Upper lobe of right lung (tissue), 1 donor: ENCODE measurements at regions not wholly inside any gene's neighbourhood (a gene's known extent, or its start where the extent isn't known, plus 50 kb on each side); places are given as distances from the start of the nearest gene placed in this dataset.

Source experiments
- ATAC-seq: fragments of 200-7000 bp; cut with Tn5 transposase; one replicate; pipeline ENCODE4 v1.9.1; 2020; ENCODE audit warnings: mild to moderate bottlenecking, moderate library complexity
- DNase-seq: peaks from one replicate; pipeline ENCODE4 v3.0.0-alpha.2; 2020
- H3K27ac ChIP-seq: fragments of 200-600 bp; one replicate; pipeline ENCODE4 v1.8.0; 2022
- H3K27me3 ChIP-seq: fragments of 200-600 bp; one replicate; pipeline ENCODE4 v1.8.0; 2022; ENCODE audit warnings: mild to moderate bottlenecking
- H3K36me3 ChIP-seq: fragments of 200-600 bp; one replicate; pipeline ENCODE4 v1.8.0; 2022
- H3K4me1 ChIP-seq: fragments of 200-600 bp; one replicate; pipeline ENCODE4 v1.8.0; 2022
- H3K4me3 ChIP-seq: fragments of 200-600 bp; one replicate; pipeline ENCODE4 v1.8.0; 2022; ENCODE audit warnings: mild to moderate bottlenecking
- H3K9me3 ChIP-seq: fragments of 200-600 bp; one replicate; pipeline ENCODE4 v1.8.0; 2022
- CTCF ChIP-seq: fragments of 200-600 bp; IDR thresholded peaks from one replicate; pipeline ENCODE4 v1.8.0; 2022; ENCODE audit warnings: antibody characterized with exemption
- intact Hi-C: fragments of 100-400 bp; cut with DNase I; formaldehyde crosslinking; loops from one replicate; pipeline ENCODE4 v1.11.0; 2022
- donor health status: DM: no; HTN: yes; CAD: no; lungs with severe emphysema.

- Histone ChIP-seq H3K4me1 (no peaks in the 10 kb centered on the region), H3K4me3 (no peak overlapping the region), H3K9me3 (no peaks in the 10 kb centered on the region), H3K27ac (no peak overlapping the region), H3K36me3 (no peaks in the 10 kb centered on the region), H3K27me3 (no peaks in the 10 kb centered on the region)
- TF ChIP-seq CTCF = no peak
- ATAC-seq (no peak), DNase-seq (no peak)
- intact Hi-C loops = no loop called here
These were observed 136.5 kb downstream of the TDRD15 start for GRCh38 chr2:21260311-21260710.

- H3K4me1 ChIP-seq = no peaks in the 10 kb centered on the region
- no peak overlapping the region for H3K27ac ChIP-seq
- H3K27me3 ChIP-seq = no peaks in the 10 kb centered on the region
- ATAC-seq = no peak
- intact Hi-C loops = no loop called here
- no peak for DNase-seq
- H3K4me3 ChIP-seq = no peak overlapping the region
- no peaks in the 10 kb centered on the region for H3K36me3 ChIP-seq
- no peak for TF ChIP-seq CTCF
- no peaks in the 10 kb centered on the region for H3K9me3 ChIP-seq
These were observed 137.8 kb downstream of the TDRD15 start for GRCh38 chr2:21261591-21261990.

DNA sequence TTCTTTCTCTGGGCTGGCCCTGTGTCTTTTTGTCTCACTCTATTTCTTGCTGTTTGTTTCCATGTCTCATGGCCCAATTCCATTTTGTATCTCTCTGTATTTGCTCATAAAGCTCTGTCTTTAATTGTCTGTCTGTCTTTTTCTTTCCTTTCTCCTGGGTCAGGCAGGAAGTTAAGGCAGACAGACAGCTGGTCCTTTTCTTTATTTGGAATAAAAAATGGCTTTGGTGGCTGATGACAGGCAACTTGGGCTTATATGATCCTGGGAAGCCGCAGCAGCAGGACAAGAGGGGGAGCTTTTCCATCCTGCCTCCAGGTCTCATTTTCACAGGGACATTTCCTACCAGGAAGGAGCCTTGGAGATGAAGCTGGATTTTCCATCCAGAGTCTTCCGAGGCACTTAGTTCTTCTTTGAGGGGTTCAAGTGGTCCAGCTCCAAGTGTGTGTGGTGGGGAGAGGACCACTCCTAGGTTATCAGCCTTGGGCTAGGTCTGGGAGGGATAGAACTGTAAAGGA lies 138.7 kb downstream of the TDRD15 start:
- intact Hi-C loops = no loop called here
- H3K9me3 ChIP-seq = no peaks in the 10 kb centered on the region
- H3K27ac ChIP-seq = no peak overlapping the region
- no peaks in the 10 kb centered on the region for H3K27me3 ChIP-seq
- no peak overlapping the region for H3K4me3 ChIP-seq
- ATAC-seq = no peak
- H3K36me3 ChIP-seq = no peaks in the 10 kb centered on the region
- no peaks in the 10 kb centered on the region for H3K4me1 ChIP-seq
- no peak for TF ChIP-seq CTCF
- DNase-seq = no peak

GRCh38 chr2:21263622-21264021 lies 139.9 kb downstream of the TDRD15 start:
- H3K36me3 ChIP-seq = no peaks in the 10 kb centered on the region
- ATAC-seq = no peak
- no peak overlapping the region for H3K4me3 ChIP-seq
- intact Hi-C loops = no loop called here
- no peaks in the 10 kb centered on the region for H3K9me3 ChIP-seq
- H3K4me1 ChIP-seq = no peaks in the 10 kb centered on the region
- H3K27me3 ChIP-seq = no peaks in the 10 kb centered on the region
- no peak for TF ChIP-seq CTCF
- H3K27ac ChIP-seq = no peak overlapping the region
- DNase-seq = no peak

DNA sequence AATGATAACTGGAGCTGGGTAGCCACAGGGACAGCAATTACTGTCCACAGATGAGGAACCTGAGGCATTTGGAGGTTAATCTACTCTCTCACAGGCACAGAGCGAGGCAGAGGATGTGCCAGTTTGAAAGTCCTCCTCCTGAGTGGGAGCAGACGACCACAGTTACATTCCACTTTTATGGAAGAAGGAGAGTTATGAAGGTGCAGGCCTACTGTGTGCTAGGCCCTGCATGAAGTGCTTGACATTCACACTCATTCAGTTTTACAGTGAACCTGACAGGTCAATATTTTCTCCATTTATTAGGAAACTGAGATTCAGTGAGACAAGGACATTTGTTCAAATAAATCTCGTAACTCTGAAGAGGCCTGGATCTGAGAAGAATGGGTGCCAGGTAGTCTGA lies 142.0 kb downstream of the TDRD15 start:
- DNase-seq (no peak), ATAC-seq (no peak)
- intact Hi-C loops = no loop called here
- no peaks in the 10 kb centered on the region for H3K27me3 ChIP-seq
- no peak overlapping the region for H3K27ac ChIP-seq
- no peaks in the 10 kb centered on the region for H3K4me1 ChIP-seq
- H3K36me3 ChIP-seq = no peaks in the 10 kb centered on the region
- no peak overlapping the region for H3K4me3 ChIP-seq
- no peaks in the 10 kb centered on the region for H3K9me3 ChIP-seq
- no peak for TF ChIP-seq CTCF

- Histone ChIP-seq H3K27ac (no peak overlapping the region), H3K9me3 (no peaks in the 10 kb centered on the region), H3K36me3 (no peaks in the 10 kb centered on the region), H3K4me1 (no peaks in the 10 kb centered on the region), H3K4me3 (no peak overlapping the region), H3K27me3 (no peaks in the 10 kb centered on the region)
- intact Hi-C loops = no loop called here
- no peak for TF ChIP-seq CTCF
- ATAC-seq = no peak
- DNase-seq = no peak
These were observed 143.6 kb downstream of the TDRD15 start for GRCh38 chr2:21267232-21267835.
